Cardiac muscle cell (in vitro differentiated cells and primary cell): ENCODE measurements at regions not wholly inside any gene's neighbourhood (a gene's known extent, or its start where the extent isn't known, plus 50 kb on each side); places are given as distances from the start of the nearest gene placed in this dataset.

Source experiments
- DNase-seq, 2 donors: peaks; one replicate each; pipeline versions ENCODE4 v3.0.0 to v3.0.0-alpha.2; 2010 to 2017; ENCODE audit warnings: low read depth in 1 of 2, low spot score in 1 of 2
- H3K27ac ChIP-seq: fragments of 200-600 bp; sonication (generic); 2 replicates; pipeline ENCODE4 v1.5.1; 2016
- H3K27me3 ChIP-seq: fragments of 200-600 bp; sonication (generic); 2 replicates; pipeline ENCODE4 v1.6.0; 2016; ENCODE audit warnings: control low read depth
- H3K36me3 ChIP-seq: fragments of 200-600 bp; sonication (generic); 2 replicates; pipeline ENCODE4 v1.5.1; 2016; ENCODE audit warnings: control low read depth
- H3K4me1 ChIP-seq: fragments of 200-600 bp; sonication (generic); 2 replicates; pipeline ENCODE4 v1.8.1; 2017; ENCODE audit warnings: low read depth, mild to moderate bottlenecking, mixed run types
- H3K4me3 ChIP-seq: fragments of 200-600 bp; sonication (generic); 2 replicates; pipeline ENCODE4 v1.5.1; 2016; ENCODE audit warnings: mild to moderate bottlenecking
- H3K9me3 ChIP-seq: fragments of 200-600 bp; sonication (generic); 2 replicates; pipeline ENCODE4 v1.5.1; 2017; ENCODE audit warnings: low read depth, mild to moderate bottlenecking, control low read depth
- CTCF ChIP-seq: IDR thresholded peaks from 2 replicates; pipeline ENCODE4 v1.5.1; 2012; ENCODE audit warnings: low read depth, mild to moderate bottlenecking, low read length

DNA sequence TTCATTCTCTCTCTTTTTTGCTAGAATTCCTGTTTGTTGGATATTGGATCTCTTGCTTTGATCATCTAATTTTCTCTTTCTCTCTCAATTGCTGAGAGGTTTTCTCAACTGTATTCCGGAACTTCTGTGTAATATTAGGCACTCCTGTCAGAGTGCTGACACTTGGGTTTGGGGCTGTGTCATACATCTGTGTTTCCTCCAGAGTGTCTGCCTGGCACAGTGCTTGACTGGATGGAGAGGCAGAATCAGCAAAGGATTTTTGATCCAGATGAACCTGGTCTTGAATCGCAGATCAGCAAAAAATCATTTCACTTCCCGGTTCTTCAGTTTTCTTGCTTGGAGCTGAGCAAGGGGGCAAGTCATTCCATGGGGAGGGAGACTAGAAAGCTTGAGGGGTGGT, 87.7 kb upstream of the CXCR4 start:
- TF ChIP-seq CTCF = no peak
- H3K9me3 ChIP-seq = no peaks in the 10 kb centered on the region

GRCh38 chr2:136204971-136205370, 87.0 kb upstream of the CXCR4 start:
- no peaks in the 10 kb centered on the region for H3K27me3 ChIP-seq
- H3K36me3 ChIP-seq = no peaks in the 10 kb centered on the region
- H3K4me3 ChIP-seq = no peak overlapping the region
- H3K4me1 ChIP-seq = no peaks in the 10 kb centered on the region
- TF ChIP-seq CTCF = no peak
- no peak overlapping the region for H3K27ac ChIP-seq
- DNase-seq = no peak
- H3K9me3 ChIP-seq = no peaks in the 10 kb centered on the region

More for the DNA sequence above, 87.7 kb upstream of the CXCR4 start:
- no peaks in the 10 kb centered on the region for H3K27me3 ChIP-seq
- no peak overlapping the region for H3K4me3 ChIP-seq
- no peak overlapping the region for H3K27ac ChIP-seq
- no peaks in the 10 kb centered on the region for H3K36me3 ChIP-seq
- DNase-seq = no peak
- no peaks in the 10 kb centered on the region for H3K4me1 ChIP-seq

- H3K4me3 ChIP-seq = no peak overlapping the region
- no peaks in the 10 kb centered on the region for H3K9me3 ChIP-seq
- no peaks in the 10 kb centered on the region for H3K27me3 ChIP-seq
- no peaks in the 10 kb centered on the region for H3K4me1 ChIP-seq
- TF ChIP-seq CTCF = no peak
- no peak overlapping the region for H3K27ac ChIP-seq
- H3K36me3 ChIP-seq = no peaks in the 10 kb centered on the region
- DNase-seq = no peak
These were observed 77.3 kb upstream of the CXCR4 start for GRCh38 chr2:136195226-136195625.

DNA sequence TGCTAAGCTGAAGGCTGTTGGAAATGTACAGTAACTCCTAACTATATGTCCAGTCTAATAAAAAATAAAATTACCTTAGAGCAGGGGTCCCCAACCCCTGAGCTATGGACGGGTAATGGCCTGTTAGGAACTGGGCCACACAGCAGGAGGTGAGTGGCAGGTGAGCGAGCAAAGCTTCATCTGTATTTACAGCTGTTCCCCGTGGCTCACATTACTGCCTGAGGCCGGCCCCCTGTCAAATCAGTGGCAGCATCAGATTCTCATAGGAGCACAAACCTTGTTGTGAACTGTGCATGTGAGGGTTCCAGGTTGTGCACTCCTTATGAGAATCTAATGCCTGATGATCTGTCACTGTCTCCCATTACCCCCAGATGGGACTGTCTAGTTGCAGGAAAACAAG, 73.1 kb upstream of the CXCR4 start:
- no peaks in the 10 kb centered on the region for H3K9me3 ChIP-seq
- TF ChIP-seq CTCF = no peak
- H3K27ac ChIP-seq = no peak overlapping the region
- no peaks in the 10 kb centered on the region for H3K27me3 ChIP-seq
- DNase-seq = no peak
- H3K4me3 ChIP-seq = no peak overlapping the region
- H3K36me3 ChIP-seq = no peaks in the 10 kb centered on the region
- H3K4me1 ChIP-seq = no peaks in the 10 kb centered on the region

GRCh38 chr2:136189221-136189782, 71.4 kb upstream of the CXCR4 start:
- Histone ChIP-seq H3K4me3 (no peak overlapping the region), H3K27ac (no peak overlapping the region), H3K9me3 (no peaks in the 10 kb centered on the region), H3K27me3 (no peaks in the 10 kb centered on the region), H3K36me3 (no peaks in the 10 kb centered on the region), H3K4me1 (no peaks in the 10 kb centered on the region)
- no peak for TF ChIP-seq CTCF
- DNase-seq = no peak

GRCh38 chr2:136188086-136188485, 70.1 kb upstream of the CXCR4 start:
- Histone ChIP-seq H3K36me3 (no peaks in the 10 kb centered on the region), H3K27me3 (no peaks in the 10 kb centered on the region), H3K9me3 (no peaks in the 10 kb centered on the region), H3K27ac (no peak overlapping the region), H3K4me3 (no peak overlapping the region), H3K4me1 (no peaks in the 10 kb centered on the region)
- DNase-seq = no peak
- TF ChIP-seq CTCF = no peak
